Activated CD4-positive, alpha-beta T cell treated with anti-CD3 and anti-CD28 coated beads, Interleukin-10, Interleukin-2, amounts not matched to agents 100 ng/mL and 50 ng/mL, durations not matched to agents 16 hours and 8 hours (primary cell): ENCODE measurements at regions not wholly inside any gene's neighbourhood (a gene's known extent, or its start where the extent isn't known, plus 50 kb on each side); places are given as distances from the start of the nearest gene placed in this dataset.
"Not testable (repeated sequence)": the region's sequence is repeated elsewhere in the genome, so short reads cannot be mapped to it uniquely, and the experiment has no call there.

Source experiments
- DNase-seq: peaks from one replicate; pipeline ENCODE4 v3.0.0-alpha.2; 2020

DNA sequence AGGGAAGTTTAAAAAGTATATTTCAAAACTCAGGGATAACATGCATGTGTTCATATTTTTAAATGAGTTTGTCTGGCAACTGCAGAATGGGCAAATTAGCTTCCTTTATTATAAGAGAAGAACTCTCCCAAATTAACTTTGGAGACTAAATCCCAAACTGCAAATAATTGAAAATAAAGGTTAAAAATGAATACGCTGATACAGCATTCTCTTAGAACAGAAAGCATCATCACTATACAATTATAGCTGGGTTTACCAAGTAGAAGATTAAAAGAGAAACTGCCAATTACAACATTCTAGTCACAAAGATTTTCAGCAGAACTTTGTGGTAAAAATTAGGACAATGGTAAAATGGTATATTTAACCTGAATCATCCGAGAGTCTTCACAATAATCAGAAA lies 73.3 kb downstream of the OLFM4 start:
- no peak for DNase-seq

- DNase-seq, result no peak
Measured at GRCh38 chr13:53104136-53104535, 75.5 kb downstream of the OLFM4 start.

GRCh38 chr13:53105477-53105876 lies 76.9 kb downstream of the OLFM4 start:
- DNase-seq, result no peak

DNA sequence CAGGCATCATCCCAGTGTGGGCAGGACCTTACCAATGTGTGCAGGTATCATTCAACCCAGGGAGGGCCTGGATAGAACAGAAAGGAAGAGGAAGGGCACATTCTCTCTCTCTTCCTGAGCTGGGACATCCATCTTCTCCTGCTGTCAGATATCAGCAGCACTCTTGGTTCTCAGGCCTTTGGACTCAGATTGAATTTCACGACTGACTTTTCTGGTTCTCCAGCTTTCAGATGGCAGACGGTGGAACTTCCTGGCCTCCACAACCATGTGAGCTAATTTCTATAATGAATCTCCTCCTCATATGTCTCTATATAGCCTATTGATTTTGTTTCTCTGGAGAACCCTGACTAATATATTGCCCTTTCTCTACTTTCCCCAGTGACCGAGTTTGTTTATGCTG lies 77.3 kb downstream of the OLFM4 start:
- no peak for DNase-seq

- DNase-seq, result no peak
Measured at GRCh38 chr13:53110181-53110580, 81.6 kb downstream of the OLFM4 start.

DNA sequence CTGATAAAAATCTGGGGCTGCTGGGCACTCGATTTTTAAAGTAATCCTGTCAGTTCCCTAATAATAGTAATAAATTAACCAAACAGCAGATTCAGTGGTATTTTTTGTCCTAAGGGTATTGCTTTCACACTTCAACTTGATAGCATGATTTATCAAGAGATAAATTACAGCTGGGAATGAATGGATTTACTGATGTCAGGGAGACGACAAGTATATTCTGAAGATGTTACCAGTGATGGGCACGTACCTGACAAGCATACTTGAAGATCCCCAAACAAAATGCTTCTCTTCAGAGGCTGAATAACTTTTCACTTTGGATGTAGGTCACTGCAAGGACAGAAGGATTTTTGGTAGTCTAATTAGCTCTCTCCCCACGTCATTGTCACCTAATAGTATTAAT lies 82.0 kb downstream of the OLFM4 start:
- no peak for DNase-seq

- DNase-seq, result no peak
Measured at GRCh38 chr13:53112522-53112921, 83.9 kb downstream of the OLFM4 start.

DNA sequence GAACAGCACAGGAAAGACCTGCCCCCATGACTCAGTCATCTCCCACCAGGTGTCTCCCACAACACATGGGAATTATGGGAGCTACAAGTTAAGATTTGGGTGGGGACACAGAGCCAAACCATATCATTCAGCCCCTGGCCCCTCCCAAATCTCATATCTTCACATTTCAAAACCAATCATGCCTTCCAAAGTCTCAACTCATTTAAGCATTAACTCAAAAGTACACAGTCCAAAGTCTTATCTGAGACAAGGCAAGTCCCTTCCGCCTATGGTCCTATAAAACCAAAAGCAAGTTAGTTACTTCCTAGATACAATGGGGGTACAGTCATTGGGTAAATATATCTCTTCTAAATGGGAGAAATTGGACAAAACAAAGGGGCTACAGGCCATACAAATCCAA lies 88.4 kb downstream of the OLFM4 start:
- DNase-seq, result not testable (repeated sequence)

GRCh38 chr13:53121131-53121773 lies 92.6 kb downstream of the OLFM4 start:
- DNase-seq, result no peak

- no peak for DNase-seq
Measured at GRCh38 chr13:53121919-53122318, 93.3 kb downstream of the OLFM4 start.

GRCh38 chr13:53123536-53123935 lies 94.9 kb downstream of the OLFM4 start:
- DNase-seq, result no peak

GRCh38 chr13:53124623-53125022 lies 96.0 kb downstream of the OLFM4 start:
- DNase-seq, result no peak

DNA sequence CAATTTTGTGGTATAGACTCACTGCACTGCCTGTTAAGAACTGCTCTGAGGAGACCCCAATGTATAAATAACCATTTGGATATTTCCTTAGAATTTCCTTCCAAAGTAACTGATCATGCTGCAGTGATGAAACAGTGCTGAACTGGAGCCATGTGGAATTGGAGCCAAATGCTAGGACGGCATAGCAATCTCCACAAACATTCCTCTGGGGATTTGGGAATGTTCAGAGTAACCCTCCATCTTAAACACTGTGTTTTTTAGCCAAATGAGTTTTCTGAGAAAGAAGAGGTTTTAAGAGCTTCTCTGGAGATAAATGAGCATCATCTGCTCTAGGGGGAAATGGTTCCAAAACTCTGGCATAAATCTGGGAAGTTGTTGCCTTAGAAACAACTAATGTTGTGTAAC lies 98.2 kb downstream of the OLFM4 start:
- no peak for DNase-seq

DNA sequence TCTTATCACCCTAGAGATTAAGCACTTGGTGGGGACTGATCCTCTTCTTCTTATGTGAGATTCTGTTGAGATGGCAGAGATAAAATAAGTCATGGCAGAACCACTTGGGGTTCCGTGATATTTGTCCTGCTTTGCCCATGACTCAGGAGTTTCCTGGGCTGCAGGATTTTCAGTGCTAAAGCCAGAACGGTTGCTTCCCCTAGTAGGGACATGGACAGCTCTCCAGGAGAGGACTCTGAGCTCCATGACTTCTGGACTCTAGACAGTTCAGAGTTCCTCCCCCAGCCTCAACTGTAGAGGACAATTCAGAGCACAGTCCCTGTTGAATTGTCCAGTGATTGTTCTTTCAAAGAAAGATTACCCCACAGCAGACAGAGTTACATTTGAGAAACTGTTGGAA lies 98.8 kb downstream of the OLFM4 start:
- no peak for DNase-seq

DNA sequence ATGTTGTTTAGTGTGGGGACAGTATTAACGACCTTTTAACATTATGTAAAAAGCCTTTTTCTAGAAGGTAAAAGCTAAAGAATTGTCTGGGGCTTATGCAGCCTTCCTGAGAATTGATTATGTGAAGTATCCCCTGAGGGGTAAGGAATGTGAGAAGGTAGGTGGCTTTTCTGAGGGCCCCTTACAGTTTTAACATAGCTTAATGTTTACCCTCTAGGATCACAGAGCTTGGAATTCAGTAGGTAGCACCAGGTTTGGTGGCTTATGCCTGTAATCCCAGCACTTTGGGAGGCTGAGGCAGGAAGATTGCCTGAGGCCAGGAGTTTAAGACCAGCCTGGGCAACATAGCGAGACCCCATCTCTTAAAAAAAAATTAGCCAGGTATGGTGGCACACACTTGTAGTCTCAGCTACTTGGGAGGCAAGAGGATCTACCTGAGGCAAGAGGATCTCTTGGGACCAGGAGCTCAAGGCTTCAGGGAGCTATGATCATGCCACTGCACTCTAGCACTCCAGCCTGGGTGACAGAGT lies 101.3 kb downstream of the OLFM4 start:
- no peak for DNase-seq

DNA sequence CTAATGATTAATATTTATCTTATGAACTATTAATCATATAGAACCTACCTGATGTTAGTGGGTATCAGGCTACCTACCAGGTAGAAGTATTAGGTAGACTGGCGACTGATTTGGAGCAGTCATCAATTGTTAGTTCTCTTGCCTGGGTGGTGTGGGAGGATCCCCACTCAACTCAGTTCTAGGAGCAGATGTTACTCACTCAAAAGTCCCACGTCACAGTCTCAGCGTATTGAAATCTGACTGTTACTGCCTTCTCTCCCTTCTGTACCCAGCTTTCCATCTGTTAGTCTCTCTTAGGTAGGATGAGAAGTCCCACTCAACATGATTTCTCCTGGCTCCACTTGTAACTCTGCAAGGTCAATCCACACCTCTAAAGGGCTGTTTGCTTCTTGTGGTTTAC lies 102.7 kb downstream of the OLFM4 start:
- DNase-seq, result no peak

GRCh38 chr13:53135301-53135700 lies 106.7 kb downstream of the OLFM4 start:
- DNase-seq, result no peak

DNA sequence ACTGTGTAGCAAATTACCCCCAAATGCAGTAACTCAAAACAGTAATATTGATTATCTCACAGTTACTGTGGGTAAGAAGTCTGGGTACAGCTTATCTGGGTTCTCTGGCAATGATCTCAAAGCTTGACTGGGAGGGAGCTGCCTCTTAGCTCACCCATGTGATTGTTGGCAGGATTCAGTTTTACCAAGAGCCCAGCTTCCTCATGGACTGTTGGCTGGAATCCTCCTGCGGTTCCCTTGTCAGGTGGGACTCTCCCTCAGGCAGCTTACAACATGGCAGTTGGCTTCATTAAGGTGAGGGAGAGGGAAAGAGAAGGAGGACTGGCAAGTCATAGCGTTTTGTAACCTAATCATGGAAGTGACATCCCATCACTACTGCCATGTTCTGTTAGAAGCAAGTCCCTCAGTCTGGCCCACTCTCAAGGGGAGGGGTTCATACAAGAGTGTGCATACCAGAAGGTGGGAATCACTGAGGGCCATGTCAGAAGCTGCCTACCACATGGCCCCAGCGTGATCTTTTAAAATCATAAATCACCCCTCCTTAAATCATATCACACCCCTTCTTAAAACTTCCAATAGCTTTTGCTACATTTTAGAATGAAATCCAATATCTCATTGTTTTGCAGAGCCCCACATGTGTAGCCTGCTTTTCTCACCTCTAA lies 108.1 kb downstream of the OLFM4 start:
- DNase-seq, result no peak

GRCh38 chr13:53137779-53138178 lies 109.2 kb downstream of the OLFM4 start:
- no peak for DNase-seq

- DNase-seq, result no peak
Measured at GRCh38 chr13:53138376-53139036, 109.9 kb downstream of the OLFM4 start.

DNA sequence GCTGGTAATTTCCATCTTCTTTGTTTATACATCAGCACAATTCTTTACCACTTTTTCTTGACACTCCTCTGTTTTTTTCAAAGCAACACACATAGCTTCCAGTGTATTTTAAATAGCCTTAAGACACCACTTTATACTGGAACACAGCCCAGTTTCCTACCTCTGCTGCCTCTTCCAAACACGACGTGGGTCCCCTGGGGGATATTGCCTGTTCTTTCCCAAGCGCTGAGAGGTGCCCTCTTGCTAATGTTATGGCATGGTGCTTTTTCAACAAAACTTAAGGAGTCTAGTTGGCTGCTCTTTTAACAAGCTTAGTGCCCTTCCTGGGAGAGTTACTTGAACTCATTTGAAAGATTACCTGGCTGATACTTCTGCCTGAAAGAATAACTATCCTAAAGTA lies 112.7 kb downstream of the OLFM4 start:
- no peak for DNase-seq

- no peak for DNase-seq
Measured at GRCh38 chr13:53142306-53142705, 113.7 kb downstream of the OLFM4 start.

DNA sequence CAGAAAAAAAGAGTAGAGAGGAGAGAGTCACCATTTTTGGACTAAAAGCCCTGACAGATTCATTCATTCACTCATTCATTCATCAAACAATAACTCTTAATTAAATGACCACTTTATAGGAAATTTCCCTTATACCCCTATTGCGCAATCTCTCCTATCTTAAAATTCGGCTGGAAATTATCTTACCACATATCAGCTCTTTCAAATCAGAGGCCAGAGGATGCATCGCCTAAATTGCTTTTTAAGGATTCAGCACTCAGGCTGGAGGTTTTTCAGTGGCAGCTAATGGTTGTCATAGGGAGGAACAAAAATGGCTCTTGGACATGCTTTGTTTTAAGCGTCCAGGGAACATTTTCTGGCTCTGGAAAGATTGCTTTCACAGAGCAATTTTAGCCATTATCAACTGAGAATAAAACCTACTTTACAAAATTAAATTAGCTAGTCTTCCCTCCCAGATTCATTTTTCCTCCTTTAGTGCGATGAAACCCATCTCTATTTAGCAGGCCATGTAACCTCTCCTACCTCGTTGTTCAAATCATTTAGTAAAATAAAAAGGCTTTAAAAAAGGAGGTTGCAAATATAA lies 115.2 kb downstream of the OLFM4 start:
- no peak for DNase-seq

DNA sequence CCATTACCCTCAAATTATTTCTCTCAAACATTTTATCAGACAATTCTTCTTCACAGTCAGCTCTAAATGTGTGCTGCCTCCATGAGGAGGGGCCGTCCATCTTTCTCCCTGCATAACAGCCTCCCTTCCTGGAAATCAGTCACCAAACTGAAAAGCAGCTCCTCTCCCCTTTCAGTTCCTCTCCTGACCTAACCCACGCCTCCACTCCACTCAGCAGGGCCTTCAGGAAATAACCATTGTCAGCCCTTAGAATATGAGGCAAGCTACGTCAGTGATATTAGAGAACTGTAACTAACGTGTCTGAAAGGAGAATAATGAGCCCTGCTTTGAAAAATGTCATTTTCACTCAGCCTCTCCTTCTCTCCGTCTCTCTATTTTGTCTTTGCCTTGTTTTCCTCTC lies 116.2 kb downstream of the OLFM4 start:
- DNase-seq, result no peak
